OCI-LY1 (cell line): ENCODE measurements at regions not wholly inside any gene's neighbourhood (a gene's known extent, or its start where the extent isn't known, plus 50 kb on each side); places are given as distances from the start of the nearest gene placed in this dataset.

ENCODE experiments used
- H2AFZ ChIP-seq: fragments of 200-600 bp; sonication (generic), shearing (Covaris generic); 2 replicates; pipeline ENCODE4 v1.6.0; 2014; ENCODE audit warnings: antibody characterized with exemption, mild to moderate bottlenecking, low read length
- H3F3A ChIP-seq: fragments of 200-600 bp; sonication (generic), shearing (Covaris generic); 2 replicates; pipeline ENCODE4 v1.6.0; 2014; ENCODE audit warnings: mild to moderate bottlenecking, antibody characterized with exemption, low read length, moderate library complexity; ENCODE audit not compliant: insufficient read depth
- H3K27ac ChIP-seq: fragments of 200-600 bp; sonication (generic); 2 replicates; pipeline ENCODE4 v1.5.1; 2014; ENCODE audit warnings: low read length, mixed run types, mild to moderate bottlenecking, low read depth; ENCODE audit not compliant: poor library complexity, severe bottlenecking
- H3K27me3 ChIP-seq: fragments of 200-600 bp; sonication (generic); 2 replicates; pipeline ENCODE4 v1.6.0; 2014; ENCODE audit warnings: antibody characterized with exemption, mild to moderate bottlenecking, low read length, moderate library complexity; ENCODE audit not compliant: insufficient read depth
- H3K36me3 ChIP-seq: fragments of 200-600 bp; sonication (generic); 2 replicates; pipeline ENCODE4 v1.6.1; 2014; ENCODE audit warnings: mild to moderate bottlenecking, antibody characterized with exemption, low read length, moderate library complexity, mixed read lengths; ENCODE audit not compliant: insufficient read depth
- H3K4me1 ChIP-seq: fragments of 200-600 bp; sonication (generic); 2 replicates; pipeline ENCODE4 v1.5.1; 2014; ENCODE audit warnings: mild to moderate bottlenecking, low read length, moderate library complexity; ENCODE audit not compliant: insufficient read depth, severe bottlenecking
- H3K4me2 ChIP-seq: fragments of 200-600 bp; sonication (generic), shearing (Covaris generic); 2 replicates; pipeline ENCODE4 v1.6.1; 2014; ENCODE audit warnings: low read length
- H3K4me3 ChIP-seq: fragments of 200-600 bp; sonication (generic); 2 replicates; pipeline ENCODE4 v1.5.1; 2014; ENCODE audit warnings: low read length, low read depth, mild to moderate bottlenecking, mixed read lengths; ENCODE audit not compliant: poor library complexity, severe bottlenecking
- H3K79me2 ChIP-seq: fragments of 200-600 bp; shearing (Covaris generic); 2 replicates; pipeline ENCODE4 v1.6.1; 2016; ENCODE audit warnings: mixed run types, low read length, mixed read lengths; ENCODE audit not compliant: insufficient read depth
- H3K9ac ChIP-seq: fragments of 200-600 bp; sonication (generic), shearing (Covaris generic); 2 replicates; pipeline ENCODE4 v1.6.1; 2014; ENCODE audit warnings: mild to moderate bottlenecking, low read length, mixed read lengths
- H3K9me2 ChIP-seq: fragments of 200-600 bp; sonication (generic), shearing (Covaris generic); 2 replicates; pipeline ENCODE4 v1.6.1; 2014; ENCODE audit warnings: low read depth, mild to moderate bottlenecking, low read length, mixed read lengths
- H3K9me3 ChIP-seq: fragments of 200-600 bp; shearing (Covaris generic); 2 replicates; pipeline ENCODE4 v1.6.1; 2014; ENCODE audit warnings: low read length, mixed read lengths
- H4K20me1 ChIP-seq: fragments of 200-600 bp; sonication (generic), shearing (Covaris generic); 2 replicates; pipeline ENCODE4 v1.6.0; 2016; ENCODE audit warnings: mild to moderate bottlenecking, low read length; ENCODE audit not compliant: insufficient read depth
- EZH2 ChIP-seq: fragments of 200-600 bp; sonication (generic), shearing (Covaris generic); IDR thresholded peaks from 2 replicates; pipeline ENCODE4 v1.8.0; 2017; ENCODE audit warnings: borderline replicate concordance, mixed run types, mild to moderate bottlenecking, antibody characterized with exemption, low read length, moderate library complexity, mixed read lengths
- TF ChIP-seq, protein P1 (sequence below): fragments of 200-600 bp; sonication (generic), shearing (Covaris generic); IDR thresholded peaks from 2 replicates; pipeline ENCODE4 v1.5.1; 2017; ENCODE audit warnings: mild to moderate bottlenecking, antibody characterized with exemption, low read length, moderate library complexity, mixed read lengths

DNA sequence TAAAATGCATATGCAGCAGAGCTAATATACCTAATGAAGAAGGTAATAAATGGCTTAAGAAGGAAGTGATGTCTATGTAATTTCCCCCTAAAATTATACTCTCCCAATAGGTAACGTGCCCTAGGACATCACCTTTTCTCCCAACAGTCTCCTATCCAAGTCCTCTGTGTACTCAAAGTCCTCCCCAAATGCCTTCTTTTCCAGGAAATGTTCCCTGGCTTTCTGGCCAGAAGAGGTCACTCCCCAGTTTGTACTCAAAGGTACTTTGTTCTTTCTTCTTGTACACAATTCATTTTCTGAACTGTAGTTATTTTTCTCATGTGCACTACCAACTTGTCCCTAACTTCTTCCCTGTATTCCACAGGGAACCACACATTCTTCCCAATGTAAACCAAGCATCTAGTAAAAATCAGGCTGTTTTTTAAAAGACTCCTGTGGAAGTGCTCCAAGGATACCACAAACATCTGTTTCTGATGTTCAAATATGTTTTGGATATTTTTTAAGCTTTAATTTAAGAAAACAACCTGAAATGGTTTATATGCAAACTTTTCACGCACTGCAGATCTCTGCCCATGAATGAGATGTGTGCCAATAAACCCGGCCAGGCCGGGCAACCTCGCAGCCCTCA lies 262.3 kb upstream of the KLF14 start:
- H3K36me3 ChIP-seq = peaks cover 44% of the 10 kb centered on the region
- H3K9me2 ChIP-seq = no peaks in the 10 kb centered on the region
- no peak overlapping the region for H3K9ac ChIP-seq
- H3K4me2 ChIP-seq = peak overlapping the region; percentile 6; the same call in 1 of the 2 replicates
- peaks cover 76% of the 10 kb centered on the region for H3K79me2 ChIP-seq
- peaks cover 75% of the 10 kb centered on the region for H3K4me1 ChIP-seq
- TF ChIP-seq, protein P1, sequence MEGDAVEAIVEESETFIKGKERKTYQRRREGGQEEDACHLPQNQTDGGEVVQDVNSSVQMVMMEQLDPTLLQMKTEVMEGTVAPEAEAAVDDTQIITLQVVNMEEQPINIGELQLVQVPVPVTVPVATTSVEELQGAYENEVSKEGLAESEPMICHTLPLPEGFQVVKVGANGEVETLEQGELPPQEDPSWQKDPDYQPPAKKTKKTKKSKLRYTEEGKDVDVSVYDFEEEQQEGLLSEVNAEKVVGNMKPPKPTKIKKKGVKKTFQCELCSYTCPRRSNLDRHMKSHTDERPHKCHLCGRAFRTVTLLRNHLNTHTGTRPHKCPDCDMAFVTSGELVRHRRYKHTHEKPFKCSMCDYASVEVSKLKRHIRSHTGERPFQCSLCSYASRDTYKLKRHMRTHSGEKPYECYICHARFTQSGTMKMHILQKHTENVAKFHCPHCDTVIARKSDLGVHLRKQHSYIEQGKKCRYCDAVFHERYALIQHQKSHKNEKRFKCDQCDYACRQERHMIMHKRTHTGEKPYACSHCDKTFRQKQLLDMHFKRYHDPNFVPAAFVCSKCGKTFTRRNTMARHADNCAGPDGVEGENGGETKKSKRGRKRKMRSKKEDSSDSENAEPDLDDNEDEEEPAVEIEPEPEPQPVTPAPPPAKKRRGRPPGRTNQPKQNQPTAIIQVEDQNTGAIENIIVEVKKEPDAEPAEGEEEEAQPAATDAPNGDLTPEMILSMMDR = no peak
- TF ChIP-seq EZH2 = no peak
- no peaks in the 10 kb centered on the region for H4K20me1 ChIP-seq
- no peaks in the 10 kb centered on the region for H3K27me3 ChIP-seq
- no peaks in the 10 kb centered on the region for H3K9me3 ChIP-seq
- H3K27ac ChIP-seq = peak overlapping the region; percentile 57
- H2AFZ ChIP-seq = no peak overlapping the region
- H3F3A ChIP-seq = no peaks in the 10 kb centered on the region
- H3K4me3 ChIP-seq = no peak overlapping the region

DNA sequence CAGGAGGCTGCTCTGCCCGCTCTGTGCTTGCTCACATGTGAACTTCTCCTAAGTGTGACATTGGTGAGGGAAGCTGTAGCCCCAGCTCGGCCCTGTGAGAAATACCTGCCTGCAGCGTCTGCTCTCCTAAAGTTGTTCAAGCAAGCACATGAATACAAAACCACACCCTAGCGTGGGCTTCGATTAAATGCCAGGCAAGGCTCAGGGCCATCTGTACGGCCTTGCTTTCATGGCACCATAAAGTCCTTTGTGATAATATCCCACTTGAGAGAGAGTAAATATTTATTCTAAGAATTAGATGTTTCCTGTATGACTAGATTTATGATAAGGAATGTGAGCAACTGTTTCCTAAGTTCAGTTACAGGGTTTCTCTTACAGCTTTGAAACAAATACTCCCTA lies 262.8 kb upstream of the KLF14 start:
- Histone ChIP-seq H4K20me1 (no peaks in the 10 kb centered on the region), H3K9me2 (no peaks in the 10 kb centered on the region), H3K9ac (no peak overlapping the region; the same call in 1 of the 2 replicates), H3F3A (no peaks in the 10 kb centered on the region), H3K9me3 (no peaks in the 10 kb centered on the region), H2AFZ (no peak overlapping the region), H3K36me3 (peaks cover 44% of the 10 kb centered on the region), H3K4me3 (no peak overlapping the region), H3K27ac (peak overlapping the region; percentile 57), H3K27me3 (no peaks in the 10 kb centered on the region), H3K4me1 (peaks cover 75% of the 10 kb centered on the region), H3K4me2 (peak overlapping the region; percentile 6; the same call in 1 of the 2 replicates), H3K79me2 (peaks cover 79% of the 10 kb centered on the region)
- TF ChIP-seq, protein P1 = no peak
- no peak for TF ChIP-seq EZH2

DNA sequence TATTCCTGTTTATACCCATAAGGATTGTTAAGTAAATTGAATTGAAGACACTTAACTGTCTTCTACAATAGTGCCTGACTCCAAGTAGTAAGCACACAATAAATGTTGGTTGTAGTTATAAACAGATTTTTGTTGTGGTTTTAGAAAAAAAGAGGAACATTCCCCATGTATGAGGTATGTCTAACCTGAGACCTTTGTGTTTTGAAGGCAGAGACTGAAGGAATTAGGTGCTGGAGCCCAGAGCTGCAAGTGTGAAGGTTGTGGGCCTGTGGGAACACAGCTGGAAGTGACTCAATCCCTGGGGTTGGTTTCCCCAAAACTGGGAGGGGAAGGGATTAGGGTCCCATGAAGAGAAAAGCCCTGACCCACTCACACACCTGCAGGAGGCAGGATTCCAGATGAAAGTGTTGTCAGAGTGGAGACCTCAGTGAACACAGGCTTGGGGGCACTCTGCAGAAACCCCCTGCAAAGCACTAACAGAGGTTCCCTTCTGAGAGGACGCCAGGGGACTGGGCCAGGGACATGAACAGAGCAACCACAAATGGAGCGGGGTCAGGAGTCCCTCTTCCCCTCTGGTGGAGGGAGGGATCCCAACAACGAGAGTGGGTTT lies 265.1 kb upstream of the KLF14 start:
- Histone ChIP-seq H3K9me2 (no peaks in the 10 kb centered on the region), H3K9ac (no peak overlapping the region; the same call in 1 of the 2 replicates), H3K79me2 (peaks cover 87% of the 10 kb centered on the region), H3K36me3 (peaks cover 54% of the 10 kb centered on the region), H4K20me1 (no peaks in the 10 kb centered on the region), H3K4me1 (peaks cover 71% of the 10 kb centered on the region), H3K4me2 (no peak overlapping the region), H3F3A (no peaks in the 10 kb centered on the region), H3K4me3 (no peak overlapping the region), H2AFZ (no peak overlapping the region), H3K27ac (peak overlapping the region; percentile 30), H3K27me3 (no peaks in the 10 kb centered on the region), H3K9me3 (peaks cover 5% of the 10 kb centered on the region; the same call in 1 of the 2 replicates)
- TF ChIP-seq, protein P1 = no peak; the same call in 1 of the 2 replicates
- no peak for TF ChIP-seq EZH2
